GM18519 (cell line): ENCODE measurements at regions not wholly inside any gene's neighbourhood (a gene's known extent, or its start where the extent isn't known, plus 50 kb on each side); places are given as distances from the start of the nearest gene placed in this dataset.

Experiments used
- ATAC-seq: cut with Tn5 transposase; IDR thresholded peaks from one replicate; pipeline ENCODE4 v1.9.1; 2021; ENCODE audit warnings: mild to moderate bottlenecking, moderate library complexity; ENCODE audit not compliant: unreplicated experiment, low FRiP score

DNA sequence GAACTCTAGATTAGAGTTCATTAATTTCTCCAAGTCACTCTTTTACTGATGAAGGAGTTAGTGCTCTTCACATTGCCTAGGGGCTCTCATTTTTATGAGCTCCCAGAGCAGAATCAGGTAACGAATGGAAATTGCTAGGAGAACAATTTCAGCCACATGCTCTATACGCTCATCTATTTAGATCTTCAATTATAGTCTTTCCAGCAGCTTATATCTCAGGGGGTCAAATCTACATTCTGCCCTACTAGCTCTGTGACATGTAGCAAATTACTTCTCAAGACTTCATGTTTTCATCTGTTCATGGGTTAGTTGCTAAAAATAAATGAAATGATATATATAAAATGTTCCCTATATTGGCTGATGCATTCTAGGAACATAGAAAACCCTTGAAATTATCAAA, 183.6 kb downstream of the PLPP3 start:
- ATAC-seq = no peak

DNA sequence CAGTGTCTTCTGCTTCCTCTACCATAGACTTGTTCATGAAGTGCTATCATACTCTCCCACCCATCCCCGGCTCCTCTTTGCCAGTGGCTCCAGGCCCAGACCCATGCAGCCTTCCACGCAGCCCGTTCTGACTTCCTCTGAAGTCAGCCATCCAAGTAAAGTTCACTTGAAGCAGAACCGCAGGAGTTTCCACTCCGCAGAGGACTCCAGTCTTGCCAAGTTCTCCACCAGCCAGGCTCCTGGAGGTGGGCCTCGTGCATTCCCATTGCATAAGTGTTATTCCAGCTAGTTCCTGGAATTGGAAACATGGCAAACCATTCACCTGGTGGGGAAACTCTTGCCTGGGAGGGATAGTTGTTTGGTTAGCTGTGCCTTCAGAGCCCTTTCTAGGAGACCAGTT, 185.1 kb downstream of the PLPP3 start:
- no peak for ATAC-seq

DNA sequence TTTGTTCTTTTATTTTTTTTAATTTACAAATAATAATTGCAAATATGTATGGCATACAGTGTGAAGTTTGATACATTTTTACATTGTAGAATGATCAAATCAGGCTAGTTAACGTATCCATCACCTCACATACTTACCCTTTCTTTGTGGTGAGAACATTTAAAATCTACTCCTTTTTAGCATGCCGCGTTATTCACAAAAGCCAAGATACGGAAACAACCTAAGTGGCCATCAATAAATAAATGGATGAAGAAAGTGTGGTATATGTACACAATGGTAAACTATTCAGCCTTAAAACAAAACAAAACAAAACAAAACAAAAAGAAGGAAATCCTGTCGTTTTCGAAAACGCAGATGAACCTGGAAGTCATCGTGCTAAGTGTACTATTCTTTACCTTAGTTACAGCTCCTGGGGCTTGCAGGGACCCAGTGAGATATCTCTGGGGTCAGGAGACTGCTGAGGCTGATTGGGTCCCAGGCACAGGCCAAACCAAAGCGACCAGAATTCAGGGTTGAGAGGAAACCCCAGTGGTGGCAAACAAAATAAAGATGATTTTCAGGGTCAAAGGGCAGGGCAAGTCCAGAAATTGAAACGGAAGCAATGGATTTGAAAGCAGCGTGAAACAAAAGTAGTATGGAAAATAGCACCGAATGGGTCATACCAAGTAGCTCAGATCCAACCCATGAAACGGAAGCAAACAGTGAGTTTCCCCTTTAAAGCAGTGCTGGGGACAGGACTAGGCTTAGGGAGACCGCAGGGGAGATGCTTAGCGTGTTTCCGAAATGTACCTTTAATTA, 188.2 kb downstream of the PLPP3 start:
- no peak for ATAC-seq

DNA sequence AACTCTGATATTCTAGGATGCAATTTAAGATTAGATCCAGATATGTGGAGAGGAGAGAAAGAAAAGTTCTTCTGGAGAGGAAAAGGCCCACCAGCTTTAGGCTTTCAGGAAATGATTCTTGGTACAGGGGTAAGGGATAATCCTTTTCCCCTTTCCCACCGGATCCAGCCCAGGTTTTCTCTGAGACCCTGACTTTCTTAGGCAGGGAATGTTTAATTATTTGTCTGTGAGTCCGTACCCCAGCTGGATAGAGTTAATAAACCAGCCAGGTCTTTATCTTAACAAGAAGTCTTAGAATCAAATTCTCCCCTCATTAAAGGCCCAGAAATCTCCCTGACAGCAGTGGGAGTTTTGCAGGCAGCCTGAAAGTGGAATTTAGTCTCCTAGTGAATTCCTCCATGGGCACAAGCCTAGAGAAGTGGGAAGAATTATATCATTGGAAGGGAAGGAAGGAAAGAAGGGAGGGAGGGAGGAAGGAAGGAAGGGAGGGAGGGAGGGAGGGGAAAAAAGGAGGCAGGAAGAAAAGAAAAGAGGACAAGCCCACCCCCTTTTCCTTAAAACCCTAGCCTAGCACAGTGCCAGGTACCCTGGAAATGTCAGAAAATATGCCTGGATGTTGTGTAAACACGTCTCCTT, 189.0 kb downstream of the PLPP3 start:
- no peak for ATAC-seq

DNA sequence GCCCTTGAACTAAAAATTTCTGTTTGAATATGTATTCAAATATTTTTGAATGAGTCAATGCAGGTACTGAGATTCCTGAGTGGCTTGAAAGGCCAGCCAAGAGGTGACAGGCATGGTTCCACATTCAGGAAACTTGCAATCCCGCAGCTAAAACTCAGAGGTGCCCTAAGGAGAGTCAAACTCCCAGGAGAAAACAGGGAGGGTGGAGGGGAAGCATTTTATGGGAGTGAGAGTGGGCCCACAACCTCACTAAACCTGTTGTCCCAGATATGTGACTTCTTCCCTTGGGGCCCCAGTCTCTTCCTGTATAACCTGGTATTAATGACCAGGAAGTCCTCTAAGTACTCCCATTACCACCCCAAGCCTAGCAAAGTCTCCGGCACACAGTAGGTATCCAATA, 189.6 kb downstream of the PLPP3 start:
- no peak for ATAC-seq

DNA sequence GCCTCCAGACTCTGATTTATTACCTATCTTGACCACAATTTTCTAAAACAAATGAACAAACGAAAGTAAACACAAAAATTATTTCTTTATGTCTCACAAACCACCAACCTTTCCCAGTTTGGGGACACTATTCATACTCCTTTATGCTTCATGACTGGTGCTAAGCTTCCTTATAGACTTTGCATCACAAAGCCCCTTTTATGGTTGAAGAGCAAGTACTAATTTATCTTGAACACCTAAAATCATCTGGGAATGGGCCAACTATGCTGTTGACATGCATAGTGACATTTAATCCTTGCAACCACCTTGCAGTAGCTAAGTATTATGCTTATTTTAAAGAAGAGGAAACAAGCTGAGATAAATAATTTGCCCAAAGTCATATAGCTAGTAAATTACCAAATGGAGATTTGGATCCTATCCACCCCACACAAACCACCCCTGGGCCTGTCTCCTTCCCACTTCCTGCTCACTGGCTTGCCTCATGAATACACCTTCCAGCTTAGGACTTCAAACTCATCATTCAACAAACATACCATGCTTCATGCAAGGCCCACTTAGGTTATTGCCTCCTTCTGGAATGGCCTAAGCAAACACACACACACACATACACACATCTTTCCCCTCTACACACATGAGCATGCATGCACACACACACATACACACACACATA, 192.2 kb downstream of the PLPP3 start:
- no peak for ATAC-seq

DNA sequence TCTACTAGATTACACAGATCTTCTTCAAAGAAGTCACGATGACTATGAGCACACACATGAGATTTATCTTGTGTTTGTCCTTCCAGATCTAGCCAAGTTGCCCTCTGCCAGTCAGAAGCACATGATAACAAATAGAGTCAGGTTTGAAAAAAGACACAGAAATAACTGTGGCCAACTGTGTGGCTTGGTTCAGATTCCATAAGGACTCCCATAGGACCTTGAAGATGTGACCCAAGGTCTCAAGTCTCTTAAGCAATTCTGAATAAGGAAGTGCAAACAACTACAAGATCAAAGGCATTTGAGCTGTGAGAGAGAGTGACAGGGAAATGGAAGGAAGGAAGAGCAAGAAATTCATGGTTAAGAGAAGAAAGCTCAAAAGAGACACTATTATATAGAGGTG, 194.0 kb downstream of the PLPP3 start:
- ATAC-seq = no peak

DNA sequence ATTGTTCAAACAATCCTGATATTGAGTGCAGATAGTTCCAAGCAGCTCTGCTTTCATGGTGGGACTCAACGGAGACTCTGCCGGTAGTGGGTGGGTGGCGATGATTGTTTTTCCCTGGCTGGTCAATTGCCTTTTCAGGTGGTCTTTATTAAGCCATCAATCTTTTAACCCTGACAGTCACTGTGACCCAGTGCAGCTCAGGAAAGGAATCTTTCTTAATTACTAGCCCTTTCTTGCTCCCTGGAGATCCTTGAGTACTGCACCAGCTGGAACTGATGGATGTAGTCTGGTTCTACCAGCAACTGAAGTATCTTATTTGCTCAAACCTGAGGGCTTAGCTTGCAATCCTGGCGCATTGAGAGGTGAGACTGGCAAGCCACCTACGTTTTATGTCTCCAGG, 196.4 kb downstream of the PLPP3 start:
- ATAC-seq = no peak

DNA sequence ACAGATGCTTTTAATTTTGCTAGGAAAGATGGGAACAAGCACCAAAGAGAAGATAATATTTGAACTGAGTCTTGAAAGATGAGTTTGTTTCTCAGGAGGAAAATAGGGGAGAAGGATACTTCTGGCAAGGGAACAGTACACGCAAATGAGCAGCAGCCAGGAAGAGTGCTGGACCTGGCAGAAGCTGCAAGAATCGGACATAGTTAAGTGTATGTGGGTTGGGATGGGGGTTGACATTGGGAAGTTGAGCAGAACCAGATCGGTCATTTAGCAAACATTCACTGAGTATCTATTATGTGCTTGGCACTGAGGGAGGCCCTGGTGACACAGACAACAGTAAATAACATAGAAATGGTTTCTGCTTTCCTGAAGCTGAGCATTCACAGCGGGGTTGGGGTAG, 198.8 kb downstream of the PLPP3 start:
- ATAC-seq = no peak

DNA sequence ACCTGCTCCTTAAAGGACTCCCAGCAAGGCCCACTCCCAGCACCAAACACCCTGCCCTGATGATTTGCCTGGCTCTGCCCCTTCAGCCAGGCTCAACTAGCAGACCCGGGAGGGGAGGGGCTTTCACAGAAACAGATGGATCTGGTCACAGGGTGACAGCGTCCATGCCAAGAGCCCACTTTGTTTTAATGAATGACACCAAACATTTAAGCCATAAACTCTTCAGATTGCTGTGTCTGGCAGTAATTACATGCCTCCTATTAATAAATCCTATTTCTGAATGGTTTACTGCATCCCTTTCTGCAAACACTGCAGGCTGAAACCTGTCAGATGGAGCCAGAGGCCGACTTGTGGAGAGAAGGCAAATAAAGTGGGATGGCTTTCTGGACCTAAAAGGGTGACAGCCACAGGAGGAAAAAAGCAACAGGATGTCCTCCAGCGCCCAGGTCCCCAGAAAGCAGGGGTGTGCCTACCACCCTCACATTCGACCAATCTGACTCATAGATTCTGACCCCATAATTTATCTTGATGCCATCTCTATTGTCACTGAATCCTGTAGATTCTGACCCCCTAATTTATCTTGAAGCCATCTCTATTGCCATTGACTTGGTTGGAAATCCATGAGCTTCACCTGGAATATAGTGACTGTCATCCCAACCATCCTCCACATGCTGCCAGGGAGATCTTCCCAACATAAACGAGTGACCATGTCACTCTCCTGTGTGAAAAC, 200.9 kb downstream of the PLPP3 start:
- no peak for ATAC-seq

DNA sequence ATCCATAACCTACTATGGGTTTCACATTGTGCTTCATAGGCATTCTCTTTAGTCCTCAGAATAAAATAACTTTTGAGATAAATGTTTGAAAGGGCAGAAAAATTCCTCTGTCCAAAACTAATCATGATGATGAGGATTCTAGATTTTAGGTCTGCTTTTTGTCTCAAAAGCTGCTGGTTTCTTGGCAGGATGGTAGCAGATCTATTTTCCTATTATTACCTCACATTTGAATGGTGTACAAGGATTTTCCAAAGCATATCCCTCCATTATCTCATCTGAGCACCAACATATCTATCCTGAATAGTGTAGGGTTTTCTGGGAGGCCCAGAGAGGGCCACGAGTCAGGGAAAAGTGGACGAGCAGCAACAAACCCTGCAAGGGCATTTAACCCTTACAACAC, 201.9 kb downstream of the PLPP3 start:
- no peak for ATAC-seq

DNA sequence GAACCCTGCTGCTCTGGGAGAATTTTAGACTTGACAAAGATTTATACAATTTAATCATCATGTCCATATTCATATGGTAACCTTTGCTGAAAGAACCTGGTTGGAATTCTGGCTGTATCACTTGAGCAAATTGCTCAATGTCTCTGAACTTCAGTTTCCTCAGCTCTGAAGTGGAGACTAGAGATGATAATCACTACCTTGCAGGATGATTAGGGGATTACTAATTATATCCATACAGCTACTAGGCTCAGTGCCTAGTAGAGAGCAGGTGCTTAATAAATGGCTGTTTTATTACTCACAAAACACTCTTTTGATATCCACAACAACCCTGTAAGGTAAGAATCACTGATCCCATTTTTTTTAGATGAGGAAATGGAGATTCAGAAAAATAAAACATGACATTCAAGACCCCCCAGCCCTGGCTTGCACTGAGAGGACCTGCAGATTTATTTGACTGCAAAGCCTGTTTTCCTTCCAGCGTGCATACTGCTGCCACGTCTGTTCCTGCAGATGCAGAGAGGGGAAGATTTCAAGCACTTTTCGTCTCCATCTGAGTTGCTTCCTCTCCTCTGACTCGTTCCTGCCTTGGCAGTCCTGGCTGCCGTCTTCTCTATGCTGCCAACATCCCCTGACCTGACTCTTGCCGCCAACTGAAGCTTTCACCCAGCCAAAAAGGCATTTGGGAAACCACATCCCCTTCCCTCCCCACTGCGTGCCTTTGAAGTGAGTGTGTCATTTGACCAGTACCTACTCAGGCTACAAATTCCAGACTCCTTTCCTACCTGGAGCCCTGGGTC, 203.0 kb downstream of the PLPP3 start:
- ATAC-seq = no peak

DNA sequence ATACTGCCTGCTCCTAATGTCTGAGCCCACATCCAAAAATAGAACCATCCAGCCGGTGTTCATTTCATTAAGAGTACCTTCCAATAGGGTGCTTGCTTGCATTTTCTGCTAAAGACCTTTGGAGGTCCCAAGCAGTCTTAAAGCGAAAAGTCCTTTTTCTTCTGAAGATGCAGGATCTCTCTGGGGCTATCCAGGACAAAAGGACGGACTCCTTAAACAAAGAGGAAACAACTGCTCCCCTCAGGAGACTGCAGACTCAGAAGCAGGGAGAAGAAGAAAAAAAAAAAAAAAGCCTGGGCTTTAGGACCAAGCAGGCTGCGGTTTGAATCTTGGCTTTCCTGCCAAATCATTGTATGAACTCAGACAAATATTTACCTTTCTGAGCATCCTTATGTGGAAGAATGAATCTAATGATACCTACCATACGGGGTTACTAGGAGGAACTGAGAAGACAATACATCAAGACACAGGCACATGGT, 204.0 kb downstream of the PLPP3 start:
- no peak for ATAC-seq

DNA sequence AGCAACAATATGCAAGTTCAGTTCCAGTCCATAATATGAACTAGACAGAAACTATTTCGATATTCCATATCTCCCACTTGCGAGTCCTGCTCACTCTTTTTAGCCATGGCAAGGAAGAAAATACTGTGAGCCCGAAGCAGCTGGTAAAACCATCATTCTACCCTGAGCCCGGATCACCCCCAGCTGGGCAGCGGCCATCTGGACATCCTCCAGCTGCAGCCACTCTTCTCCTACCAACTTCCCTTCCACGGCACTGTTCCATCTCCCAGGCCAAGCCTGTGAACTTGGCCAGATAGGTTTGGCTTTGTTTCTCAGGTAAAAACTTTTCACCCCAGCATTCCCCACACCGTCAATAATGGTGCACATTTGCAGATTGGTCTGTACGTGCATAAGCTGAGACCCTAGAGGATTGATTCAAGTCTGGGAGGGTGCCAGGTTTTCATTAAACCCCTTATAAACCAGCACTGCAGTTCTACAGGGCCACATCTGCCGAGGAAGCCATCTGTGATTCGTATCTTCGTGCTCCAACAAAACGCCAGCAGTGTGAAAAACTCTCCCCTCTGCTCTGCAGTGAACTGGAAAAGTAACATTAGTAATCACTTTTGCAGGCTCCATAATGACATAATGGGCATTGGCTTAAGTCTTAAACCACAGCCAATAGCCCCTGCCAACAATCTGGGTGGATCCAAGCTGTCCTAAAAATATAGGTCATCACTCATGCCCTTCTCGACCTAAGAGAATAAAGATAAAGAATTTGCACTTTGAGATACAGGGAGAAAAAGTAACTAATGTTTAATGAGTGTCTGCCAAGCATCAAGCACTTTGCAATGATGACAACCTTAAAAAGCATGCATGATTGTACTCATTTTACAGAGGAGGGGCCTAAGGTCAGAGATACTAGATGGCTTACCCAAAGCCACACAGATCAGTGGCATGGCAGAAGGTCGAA, 205.1 kb downstream of the PLPP3 start:
- no peak for ATAC-seq

DNA sequence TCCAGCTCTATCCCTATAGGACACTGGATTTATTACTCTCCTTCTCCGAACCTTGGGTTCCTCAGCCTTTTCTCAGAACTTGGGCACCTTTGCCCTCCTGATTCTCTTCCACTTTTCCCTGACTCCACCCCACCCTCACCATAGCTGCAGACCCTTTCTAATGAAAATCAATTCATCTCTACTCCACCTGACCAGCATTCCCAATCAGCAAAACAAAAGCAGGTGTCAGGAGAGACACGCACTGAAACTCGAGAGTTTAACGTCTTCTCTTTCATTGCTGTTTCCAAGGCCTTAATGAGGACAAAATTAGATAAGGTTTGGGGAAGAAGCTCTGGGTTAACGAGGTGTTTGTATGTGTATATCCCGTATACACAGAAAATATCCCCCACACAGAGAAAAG, 208.8 kb downstream of the PLPP3 start:
- no peak for ATAC-seq

DNA sequence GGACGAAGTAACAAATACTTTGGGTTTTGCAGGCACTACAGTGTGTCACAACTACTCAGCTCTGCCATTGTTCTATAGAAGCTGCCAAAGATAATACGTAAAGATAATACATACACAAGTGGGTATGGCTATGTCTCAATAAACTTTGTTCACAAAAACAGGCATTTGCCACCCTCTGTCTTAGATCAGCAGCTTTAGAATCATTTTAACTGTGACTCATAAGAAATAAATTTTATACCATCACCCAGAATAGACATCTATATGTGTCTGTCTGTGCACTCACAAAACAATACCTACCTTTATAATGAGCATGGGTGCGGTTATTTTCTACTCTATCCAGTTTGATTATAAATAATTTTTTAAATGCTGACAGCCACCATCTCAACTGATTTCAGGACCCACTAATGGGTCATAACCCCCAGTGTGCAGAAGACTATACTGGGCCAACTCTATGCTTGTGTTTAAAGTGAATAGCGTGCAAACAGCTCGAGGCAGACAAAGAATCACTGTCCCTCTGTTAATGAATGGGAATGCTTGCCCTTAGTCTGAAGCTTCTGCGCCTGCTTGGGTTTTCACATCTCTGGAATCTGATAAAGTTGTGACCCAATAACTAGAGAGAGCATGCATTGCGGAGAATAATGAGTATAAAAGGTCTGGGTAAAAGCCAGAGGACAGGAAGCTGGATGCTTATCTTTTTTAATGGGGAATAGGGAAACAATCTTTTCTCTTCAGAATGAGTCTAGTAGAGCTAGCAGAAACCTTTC, 216.2 kb downstream of the PLPP3 start:
- ATAC-seq = no peak

DNA sequence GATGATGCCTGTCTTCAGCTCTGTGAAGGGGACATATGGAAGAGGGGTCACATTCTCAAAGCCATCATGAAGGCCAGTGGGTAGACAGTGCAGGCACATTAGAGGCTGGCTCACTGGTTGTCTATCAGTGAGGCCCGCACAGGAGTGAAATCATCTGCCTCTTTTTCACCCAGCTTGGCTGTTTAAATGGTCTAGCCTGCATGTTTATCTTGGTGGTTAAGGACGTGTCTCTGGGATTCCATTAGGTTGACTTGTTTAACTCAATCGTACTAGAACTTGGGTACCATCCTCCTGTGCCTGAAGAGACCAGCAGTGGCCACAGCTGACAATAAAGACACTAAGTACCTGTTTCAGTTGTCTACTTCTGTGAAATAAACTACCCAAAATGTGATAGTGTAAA, 219.3 kb downstream of the PLPP3 start:
- no peak for ATAC-seq

DNA sequence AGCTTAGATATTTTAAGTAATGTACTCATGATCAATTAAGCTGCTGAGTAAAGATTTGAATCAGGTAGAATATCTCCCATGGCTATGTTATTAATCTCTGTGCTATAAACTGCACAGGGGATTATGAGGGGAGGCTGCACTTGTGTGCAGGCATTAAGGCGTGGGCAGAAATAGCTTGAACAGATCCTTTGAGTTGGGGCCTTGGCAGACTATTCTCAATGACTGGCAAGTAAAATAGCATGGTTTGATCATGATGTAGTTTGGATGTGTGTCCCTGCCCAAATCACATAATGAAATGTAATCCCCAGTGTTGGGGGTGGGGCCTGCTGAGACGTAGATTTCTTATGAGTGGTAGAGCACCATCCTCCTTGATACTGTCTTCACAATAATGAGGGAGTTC, 220.3 kb downstream of the PLPP3 start:
- no peak for ATAC-seq
